H1 (cell line): ENCODE measurements at regions not wholly inside any gene's neighbourhood (a gene's known extent, or its start where the extent isn't known, plus 50 kb on each side); places are given as distances from the start of the nearest gene placed in this dataset.

Experiments
- CHD2 ChIP-seq: IDR thresholded peaks from 2 replicates; pipeline ENCODE4 v1.6.1; 2012; ENCODE audit warnings: low read length, improper control_type of control experiment
- EP300 ChIP-seq, 2 experiments: IDR thresholded peaks; 1 replicate in 1 of 2; 2 replicates in 1 of 2; pipeline ENCODE4 v1.6.1; 2011 to 2012; ENCODE audit warnings: low read depth in 2 of 2, low read length in 2 of 2, mild to moderate bottlenecking in 2 of 2, borderline replicate concordance in 1 of 2, inconsistent platforms in 1 of 2, moderate library complexity in 1 of 2
- RAD21 ChIP-seq, 2 experiments: IDR thresholded peaks in 1 of 2; conservative IDR thresholded peaks in 1 of 2; 2 replicates each; pipeline ENCODE4 v1.6.1; 2011; ENCODE audit warnings: low read depth in 2 of 2, low read length in 2 of 2, improper control_type of control experiment in 1 of 2, inconsistent platforms in 1 of 2, mild to moderate bottlenecking in 1 of 2, moderate library complexity in 1 of 2
- SIN3A ChIP-seq, 2 experiments: IDR thresholded peaks in 1 of 2; conservative IDR thresholded peaks in 1 of 2; 2 replicates each; pipeline ENCODE4 v1.6.1; 2011 to 2012; ENCODE audit warnings: low read length in 2 of 2, improper control_type of control experiment in 1 of 2, low read depth in 1 of 2, mild to moderate bottlenecking in 1 of 2
- SP4 ChIP-seq: IDR thresholded peaks from 2 replicates; pipeline ENCODE4 v1.6.1; 2012; ENCODE audit warnings: low read length, inconsistent platforms
- ZNF274 ChIP-seq: IDR thresholded peaks from 2 replicates; pipeline ENCODE4 v1.7.0; 2012; ENCODE audit warnings: low read length, borderline replicate concordance; ENCODE audit errors: extremely low read depth

DNA sequence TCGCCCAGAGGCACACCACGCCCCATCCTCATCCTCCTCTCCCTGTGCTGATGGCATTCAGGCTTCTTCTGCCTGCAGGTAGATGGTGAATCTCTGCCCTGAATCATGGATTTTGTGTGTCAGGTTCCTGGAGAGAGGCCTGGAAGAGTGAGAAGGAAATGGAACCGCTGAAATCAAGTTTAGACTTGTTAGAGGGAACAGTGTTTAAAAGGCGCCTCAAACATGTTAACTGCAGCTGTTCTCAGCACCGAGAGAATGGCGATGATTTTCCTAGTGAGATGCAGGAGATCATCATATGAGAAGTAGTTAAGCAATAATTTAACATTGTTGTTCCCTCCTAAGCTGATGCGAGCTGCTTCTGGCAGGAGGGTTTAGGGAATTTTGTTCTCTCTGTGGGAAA, 744.4 kb upstream of the EEF2KMT start (continued):
- TF ChIP-seq RAD21 (IDR thresholded peaks at IDR 0.05 in 1 of 2, conservative IDR thresholded peaks at IDR 0.05 in 1 of 2; ENCODE audit: low read depth in 2 of 2, low read length in 2 of 2) (no peak), EP300 (IDR thresholded peaks at IDR 0.05; ENCODE audit: borderline replicate concordance in 1 of 2, low read depth in 2 of 2, low read length in 2 of 2) (no peak), SIN3A (conservative IDR thresholded peaks at IDR 0.05 in 1 of 2, IDR thresholded peaks at IDR 0.05 in 1 of 2; ENCODE audit: low read depth in 1 of 2, low read length in 2 of 2) (no peak), ZNF274 (no peak), CHD2 (no peak), SP4 (no peak)
